SK-N-MC (cell line): ENCODE measurements at regions not wholly inside any gene's neighbourhood (a gene's known extent, or its start where the extent isn't known, plus 50 kb on each side); places are given as distances from the start of the nearest gene placed in this dataset.

Experiments used
- DNase-seq: peaks from one replicate; pipeline ENCODE4 v3.0.0-alpha.2; 2011; ENCODE audit warnings: low read depth, low spot score
- H3K27ac ChIP-seq: fragments of 200-600 bp; sonication (generic); 2 replicates; pipeline ENCODE4 v1.5.1; 2016; ENCODE audit warnings: mixed run types
- H3K36me3 ChIP-seq: fragments of 200-600 bp; sonication (generic); 2 replicates; pipeline ENCODE4 v1.6.1; 2017; ENCODE audit warnings: antibody characterized with exemption, low read length, mixed read lengths; ENCODE audit not compliant: insufficient read depth
- H3K4me3 ChIP-seq: fragments of 200-600 bp; sonication (generic); 2 replicates; pipeline ENCODE4 v1.5.1; 2016
- H3K9ac ChIP-seq: fragments of 200-600 bp; sonication (generic); 2 replicates; pipeline ENCODE4 v1.8.0; 2017; ENCODE audit warnings: mixed run types, mixed read lengths; ENCODE audit not compliant: insufficient read length
- H3K9me3 ChIP-seq: fragments of 200-600 bp; sonication (generic); 2 replicates; pipeline ENCODE4 v1.6.1; 2017; ENCODE audit warnings: low read depth, mild to moderate bottlenecking, antibody characterized with exemption, low read length, moderate library complexity, mixed read lengths
- EZH2 ChIP-seq: fragments of 200-600 bp; sonication (generic); IDR thresholded peaks from one replicate; pipeline ENCODE4 v1.6.1; 2017; ENCODE audit warnings: antibody characterized with exemption
- FOXP2 ChIP-seq: optimal IDR thresholded peaks from 2 replicates; pipeline ENCODE3; 2011; ENCODE audit warnings: mild to moderate bottlenecking, moderate library complexity; ENCODE audit not compliant: insufficient read depth; ENCODE audit errors: extremely low read length, control extremely low read depth
- POLR2AphosphoS5 ChIP-seq: IDR thresholded peaks from 2 replicates; pipeline ENCODE4 v1.6.1; 2012; ENCODE audit warnings: mild to moderate bottlenecking, low read depth, low read length, borderline replicate concordance

- Histone ChIP-seq H3K27ac (no peak overlapping the region), H3K9ac (no peak overlapping the region), H3K36me3 (no peaks in the 10 kb centered on the region), H3K4me3 (no peak overlapping the region), H3K9me3 (no peaks in the 10 kb centered on the region)
- TF ChIP-seq POLR2AphosphoS5 (no peak), FOXP2 (no peak), EZH2 (no peak)
- no peak for DNase-seq
Observed at GRCh38 chr9:100756217-100756616, 178.3 kb downstream of the CAVIN4 start.

- TF ChIP-seq EZH2 (no peak), POLR2AphosphoS5 (no peak), FOXP2 (no peak)
- no peaks in the 10 kb centered on the region for H3K36me3 ChIP-seq
- H3K27ac ChIP-seq: no peak overlapping the region
- H3K9me3 ChIP-seq: no peaks in the 10 kb centered on the region
- no peak overlapping the region for H3K9ac ChIP-seq
- no peak for DNase-seq
- H3K4me3 ChIP-seq: no peak overlapping the region
Observed at GRCh38 chr9:100759215-100759614, 181.3 kb downstream of the CAVIN4 start.

GRCh38 chr9:100761276-100761802, 183.5 kb downstream of the CAVIN4 start:
- DNase-seq: no peak
- H3K27ac ChIP-seq: no peak overlapping the region
- H3K4me3 ChIP-seq: no peak overlapping the region
- no peaks in the 10 kb centered on the region for H3K36me3 ChIP-seq
- no peak overlapping the region for H3K9ac ChIP-seq
- no peak for TF ChIP-seq FOXP2
- TF ChIP-seq POLR2AphosphoS5: no peak
- no peak for TF ChIP-seq EZH2
- H3K9me3 ChIP-seq: no peaks in the 10 kb centered on the region

GRCh38 chr9:100774326-100774725, 196.4 kb downstream of the CAVIN4 start:
- TF ChIP-seq POLR2AphosphoS5: no peak
- TF ChIP-seq EZH2: no peak
- TF ChIP-seq FOXP2: no peak
- Histone ChIP-seq H3K36me3 (no peaks in the 10 kb centered on the region), H3K4me3 (no peak overlapping the region), H3K9me3 (no peaks in the 10 kb centered on the region), H3K27ac (no peak overlapping the region), H3K9ac (no peak overlapping the region)
- no peak for DNase-seq

GRCh38 chr9:100774962-100775361, 197.1 kb downstream of the CAVIN4 start:
- DNase-seq: no peak
- H3K4me3 ChIP-seq: no peak overlapping the region
- TF ChIP-seq FOXP2: no peak
- H3K9ac ChIP-seq: no peak overlapping the region
- H3K9me3 ChIP-seq: no peaks in the 10 kb centered on the region
- H3K36me3 ChIP-seq: no peaks in the 10 kb centered on the region
- no peak overlapping the region for H3K27ac ChIP-seq

- H3K9me3 ChIP-seq: no peaks in the 10 kb centered on the region
- TF ChIP-seq EZH2 (no peak), POLR2AphosphoS5 (no peak), FOXP2 (no peak)
- H3K36me3 ChIP-seq: no peaks in the 10 kb centered on the region
- H3K9ac ChIP-seq: no peak overlapping the region
- no peak for DNase-seq
- no peak overlapping the region for H3K27ac ChIP-seq
- no peak overlapping the region for H3K4me3 ChIP-seq
Observed at GRCh38 chr9:100775912-100776311, 198.0 kb downstream of the CAVIN4 start.

- Histone ChIP-seq H3K36me3 (no peaks in the 10 kb centered on the region), H3K9me3 (no peaks in the 10 kb centered on the region), H3K27ac (no peak overlapping the region), H3K4me3 (no peak overlapping the region), H3K9ac (no peak overlapping the region)
- DNase-seq: no peak
- TF ChIP-seq EZH2 (no peak), POLR2AphosphoS5 (no peak), FOXP2 (no peak)
Observed at GRCh38 chr9:100784755-100785154, 206.9 kb downstream of the CAVIN4 start.

- TF ChIP-seq FOXP2 (no peak), POLR2AphosphoS5 (no peak), EZH2 (no peak)
- no peak for DNase-seq
- Histone ChIP-seq H3K9me3 (no peaks in the 10 kb centered on the region), H3K4me3 (no peak overlapping the region), H3K36me3 (no peaks in the 10 kb centered on the region), H3K9ac (no peak overlapping the region), H3K27ac (no peak overlapping the region)
Observed at GRCh38 chr9:100785946-100786345, 208.1 kb downstream of the CAVIN4 start.

GRCh38 chr9:100794738-100795269, 216.9 kb downstream of the CAVIN4 start:
- no peak overlapping the region for H3K27ac ChIP-seq
- H3K9ac ChIP-seq: no peak overlapping the region
- DNase-seq: no peak
- no peaks in the 10 kb centered on the region for H3K36me3 ChIP-seq
- H3K4me3 ChIP-seq: no peak overlapping the region
- TF ChIP-seq FOXP2: no peak
- TF ChIP-seq POLR2AphosphoS5: no peak
- no peak for TF ChIP-seq EZH2
- H3K9me3 ChIP-seq: no peaks in the 10 kb centered on the region
